ENCODE measurements at regions not wholly inside any gene's neighbourhood (a gene's known extent, or its start where the extent isn't known, plus 50 kb on each side); places are given as distances from the start of the nearest gene placed in this dataset.

- TF ChIP-seq REST (IDR thresholded peaks at IDR 0.05; ENCODE audit: unreplicated experiment) (no peak), CTCF (conservative IDR thresholded peaks at IDR 0.05; ENCODE audit: low read depth in 2 of 2) (no peak), POLR2AphosphoS5 (IDR thresholded peaks at IDR 0.05; ENCODE audit: low read depth) (no peak), EZH2phosphoT487 (IDR thresholded peaks at IDR 0.05; ENCODE audit: unreplicated experiment) (no peak), JUNB (IDR thresholded peaks at IDR 0.05; ENCODE audit: unreplicated experiment) (no peak)
Observed at GRCh38 chr2:226358688-226359087, 440.9 kb downstream of the IRS1 start.
